GM18517 (cell line): ENCODE measurements at regions not wholly inside any gene's neighbourhood (a gene's known extent, or its start where the extent isn't known, plus 50 kb on each side); places are given as distances from the start of the nearest gene placed in this dataset.

ENCODE experiments used
- ATAC-seq: cut with Tn5 transposase; IDR thresholded peaks from one replicate; pipeline ENCODE4 v1.9.1; 2021; ENCODE audit warnings: mild to moderate bottlenecking, moderate library complexity; ENCODE audit not compliant: unreplicated experiment

GRCh38 chr17:68665373-68665772 is 64.2 kb upstream of the FAM20A start:
- no peak for ATAC-seq

GRCh38 chr17:68662479-68662878 is 61.3 kb upstream of the FAM20A start:
- no peak for ATAC-seq

GRCh38 chr17:68662037-68662432 is 60.9 kb upstream of the FAM20A start:
- no peak for ATAC-seq

GRCh38 chr17:68661265-68662036 is 60.3 kb upstream of the FAM20A start:
- no peak for ATAC-seq

GRCh38 chr17:68660302-68660701 is 59.1 kb upstream of the FAM20A start:
- ATAC-seq, result no peak

GRCh38 chr17:68658999-68659780 is 58.0 kb upstream of the FAM20A start:
- no peak for ATAC-seq

- no peak for ATAC-seq
These were observed 56.4 kb upstream of the FAM20A start for GRCh38 chr17:68657576-68657975.

GRCh38 chr17:68657166-68657565 is 56.0 kb upstream of the FAM20A start:
- no peak for ATAC-seq

GRCh38 chr17:68656666-68657065 is 55.5 kb upstream of the FAM20A start:
- ATAC-seq, result no peak
